ENCODE measurements at regions not wholly inside any gene's neighbourhood (a gene's known extent, or its start where the extent isn't known, plus 50 kb on each side); places are given as distances from the start of the nearest gene placed in this dataset.

- no peak for TF ChIP-seq CTCF (conservative IDR thresholded peaks at IDR 0.05; ENCODE audit: low read depth, low read length)
- TF ChIP-seq EZH2 (IDR thresholded peaks at IDR 0.05; ENCODE audit: borderline replicate concordance, low read depth, low read length, poor library complexity, severe bottlenecking), result no peak
Observed at GRCh38 chr1:60621368-60621851, 461.0 kb upstream of the NFIA start.

All from A673 (cell line).